Fibroblast of villous mesenchyme (primary cell): ENCODE measurements at regions not wholly inside any gene's neighbourhood (a gene's known extent, or its start where the extent isn't known, plus 50 kb on each side); places are given as distances from the start of the nearest gene placed in this dataset.
"Not testable (repeated sequence)": the region's sequence is repeated elsewhere in the genome, so short reads cannot be mapped to it uniquely, and the experiment has no call there.

ENCODE experiments used
- DNase-seq: peaks from one replicate; pipeline ENCODE4 v3.0.0-alpha.2; 2010; ENCODE audit warnings: low read depth
- H3K4me3 ChIP-seq: 2 replicates; pipeline ENCODE4 v1.5.1; 2011; ENCODE audit warnings: low read depth, mild to moderate bottlenecking, low read length
- TF ChIP-seq, protein P1 (sequence below): IDR thresholded peaks from 2 replicates; pipeline ENCODE4 v1.5.1; 2012; ENCODE audit warnings: low read depth, mild to moderate bottlenecking, low read length; ENCODE audit not compliant: insufficient read depth

GRCh38 chr2:109712123-109712449 lies 82.0 kb upstream of the RGPD5 start:
- H3K4me3 ChIP-seq, result no peak overlapping the region
- DNase-seq, result no peak
- TF ChIP-seq, protein P1, sequence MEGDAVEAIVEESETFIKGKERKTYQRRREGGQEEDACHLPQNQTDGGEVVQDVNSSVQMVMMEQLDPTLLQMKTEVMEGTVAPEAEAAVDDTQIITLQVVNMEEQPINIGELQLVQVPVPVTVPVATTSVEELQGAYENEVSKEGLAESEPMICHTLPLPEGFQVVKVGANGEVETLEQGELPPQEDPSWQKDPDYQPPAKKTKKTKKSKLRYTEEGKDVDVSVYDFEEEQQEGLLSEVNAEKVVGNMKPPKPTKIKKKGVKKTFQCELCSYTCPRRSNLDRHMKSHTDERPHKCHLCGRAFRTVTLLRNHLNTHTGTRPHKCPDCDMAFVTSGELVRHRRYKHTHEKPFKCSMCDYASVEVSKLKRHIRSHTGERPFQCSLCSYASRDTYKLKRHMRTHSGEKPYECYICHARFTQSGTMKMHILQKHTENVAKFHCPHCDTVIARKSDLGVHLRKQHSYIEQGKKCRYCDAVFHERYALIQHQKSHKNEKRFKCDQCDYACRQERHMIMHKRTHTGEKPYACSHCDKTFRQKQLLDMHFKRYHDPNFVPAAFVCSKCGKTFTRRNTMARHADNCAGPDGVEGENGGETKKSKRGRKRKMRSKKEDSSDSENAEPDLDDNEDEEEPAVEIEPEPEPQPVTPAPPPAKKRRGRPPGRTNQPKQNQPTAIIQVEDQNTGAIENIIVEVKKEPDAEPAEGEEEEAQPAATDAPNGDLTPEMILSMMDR, result no peak

- DNase-seq, result no peak
- TF ChIP-seq, protein P1, result no peak
- H3K4me3 ChIP-seq, result no peak overlapping the region
Observed at GRCh38 chr2:109712746-109713145, 81.4 kb upstream of the RGPD5 start.

GRCh38 chr2:109715313-109715805 lies 78.7 kb upstream of the RGPD5 start:
- TF ChIP-seq, protein P1, result peak; percentile 37
- DNase-seq, result no peak
- H3K4me3 ChIP-seq, result no peak overlapping the region

GRCh38 chr2:109716596-109716995 lies 77.5 kb upstream of the RGPD5 start:
- H3K4me3 ChIP-seq, DNase-seq: not testable (repeated sequence)

DNA sequence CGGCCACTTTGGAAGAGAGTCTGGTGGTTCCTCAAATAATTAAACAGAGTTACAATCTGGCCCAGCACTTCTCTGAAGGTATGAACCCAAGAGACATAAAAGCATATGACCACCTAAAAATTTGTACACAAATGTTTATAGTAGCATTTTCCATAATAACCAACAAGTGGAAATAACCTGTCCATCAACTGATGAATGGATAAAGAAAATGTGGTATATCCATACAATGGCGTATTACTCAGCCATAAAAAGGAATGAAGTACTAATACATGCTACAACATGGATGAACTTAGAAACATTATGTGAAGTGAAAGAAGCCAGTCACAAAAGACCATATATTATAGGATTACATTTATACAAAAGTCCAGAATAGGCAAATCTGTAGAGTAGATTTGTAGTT lies 76.0 kb upstream of the RGPD5 start:
- DNase-seq, result no peak
- no peak overlapping the region for H3K4me3 ChIP-seq
- TF ChIP-seq, protein P1, result no peak

DNA sequence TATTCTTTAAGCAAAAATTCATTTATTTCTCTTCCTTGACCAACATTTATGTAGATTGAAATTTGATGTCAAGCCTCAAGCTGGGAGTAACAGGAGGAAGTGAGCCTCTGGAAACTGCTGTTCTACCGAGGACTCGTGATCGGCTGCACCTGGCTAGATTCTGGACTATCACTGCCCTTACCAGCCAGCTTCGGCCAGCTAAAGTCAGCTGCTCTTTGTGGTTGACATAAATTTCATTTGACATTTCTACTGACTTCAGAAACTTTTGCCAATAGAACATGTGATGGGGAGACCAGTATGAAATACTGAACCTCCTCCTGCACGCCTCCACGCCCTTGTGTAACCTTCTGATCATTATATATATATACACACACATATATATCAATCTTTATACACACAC lies 74.2 kb upstream of the RGPD5 start:
- TF ChIP-seq, protein P1, result no peak
- no peak for DNase-seq

GRCh38 chr2:109720380-109721106 lies 73.6 kb upstream of the RGPD5 start:
- H3K4me3 ChIP-seq, result no peak overlapping the region
- DNase-seq, result no peak
- TF ChIP-seq, protein P1, result no peak

More for the DNA sequence above, 74.2 kb upstream of the RGPD5 start:
- no peak overlapping the region for H3K4me3 ChIP-seq
